Breast epithelium (tissue), 4 donors: ENCODE measurements at regions not wholly inside any gene's neighbourhood (a gene's known extent, or its start where the extent isn't known, plus 50 kb on each side); places are given as distances from the start of the nearest gene placed in this dataset.
"Not testable (repeated sequence)": the region's sequence is repeated elsewhere in the genome, so short reads cannot be mapped to it uniquely, and the experiment has no call there.

ENCODE experiments used
- DNase-seq, 2 donors: peaks; one replicate each; pipeline ENCODE4 v3.0.0-alpha.2; 2019; ENCODE audit warnings: low spot score in 2 of 2
- H3K27ac ChIP-seq, 2 donors: fragments of 200-600 bp; sonication (generic) in 1 of 2; one replicate each; pipeline ENCODE4 v1.5.1; 2016 to 2019; ENCODE audit warnings: mild to moderate bottlenecking in 1 of 2
- H3K27me3 ChIP-seq, 2 donors: fragments of 200-600 bp; sonication (generic) in 1 of 2; one replicate each; pipeline versions ENCODE4 v1.5.1 to v1.6.0; 2017 to 2019; ENCODE audit warnings: control low read depth in 1 of 2, mild to moderate bottlenecking in 1 of 2
- H3K36me3 ChIP-seq: fragments of 200-600 bp; one replicate; pipeline ENCODE4 v1.5.1; 2019
- H3K4me1 ChIP-seq, 2 donors: fragments of 200-600 bp; sonication (generic); one replicate each; pipeline ENCODE4 v1.5.1; 2016 to 2019; ENCODE audit warnings: control low read depth in 1 of 2
- H3K4me3 ChIP-seq, 3 donors: fragments of 200-600 bp; sonication (generic); 1 replicate in 2 of 3; 2 replicates in 1 of 3; pipeline ENCODE4 v1.5.1; 2016 to 2019; ENCODE audit warnings: mild to moderate bottlenecking in 3 of 3, moderate library complexity in 2 of 3
- H3K9me3 ChIP-seq, 2 donors: fragments of 200-600 bp; sonication (generic) in 1 of 2; one replicate each; pipeline ENCODE4 v1.5.1; 2016 to 2019; ENCODE audit warnings: control low read depth in 1 of 2
- CTCF ChIP-seq, 3 donors: fragments of 450-650 bp; IDR thresholded peaks; one replicate each; pipeline ENCODE4 v1.5.1; 2016 to 2017; ENCODE audit warnings: antibody characterized with exemption in 3 of 3, mild to moderate bottlenecking in 3 of 3, moderate library complexity in 3 of 3
- POLR2A ChIP-seq: fragments of 450-650 bp; IDR thresholded peaks from one replicate; pipeline ENCODE4 v1.6.1; 2016; ENCODE audit warnings: antibody characterized with exemption, mild to moderate bottlenecking, moderate library complexity
- POLR2AphosphoS5 ChIP-seq, 3 donors: sonication (generic); formaldehyde crosslinking; IDR thresholded peaks; one replicate each; pipeline ENCODE4 v1.6.1; 2017; ENCODE audit warnings: antibody characterized with exemption in 3 of 3
- intact Hi-C: fragments of 100-400 bp; cut with DNase I; formaldehyde crosslinking; loops from one replicate; pipeline ENCODE4 v1.15.1; 2023; ENCODE audit warnings: low total_unique reads

GRCh38 chr22:25419247-25420113 is 145.0 kb upstream of the GRK3 start:
- Histone ChIP-seq H3K4me1 (peaks cover 4 to 6% of the 10 kb centered on the region in 2 donors), H3K9me3 (no peaks in the 10 kb centered on the region), H3K36me3 (no peaks in the 10 kb centered on the region), H3K27me3 (peaks cover 8 to 36% of the 10 kb centered on the region in 2 donors), H3K4me3 (peak overlapping the region in 2 of 3 donors; percentile 3 to 52), H3K27ac (peak overlapping the region in 1 of 2 donors; percentile 48)
- TF ChIP-seq POLR2AphosphoS5 (IDR thresholded peaks at IDR 0.05): no peak
- TF ChIP-seq CTCF (IDR thresholded peaks at IDR 0.05): no peak
- TF ChIP-seq POLR2A: no peak
- no peak for DNase-seq
- intact Hi-C loops: no loop called here

- DNase-seq, intact Hi-C loops, H3K9me3 ChIP-seq, H3K36me3 ChIP-seq, H3K4me1 ChIP-seq, H3K27ac ChIP-seq: not testable (repeated sequence)
- H3K27me3 ChIP-seq: peaks cover 8 to 37% of the 10 kb centered on the region in 2 donors
- peak overlapping the region in 1 of 3 donors; percentile 33 for H3K4me3 ChIP-seq
These were observed 144.4 kb upstream of the GRK3 start for GRCh38 chr22:25420114-25420441.

- DNase-seq: no peak
- Histone ChIP-seq H3K27me3 (peaks cover 8 to 37% of the 10 kb centered on the region in 2 donors), H3K36me3 (no peaks in the 10 kb centered on the region), H3K27ac (no peak overlapping the region), H3K4me1 (peaks cover 4 to 6% of the 10 kb centered on the region in 2 donors), H3K9me3 (no peaks in the 10 kb centered on the region), H3K4me3 (peak overlapping the region; percentile 33 to 69 (median 40))
- intact Hi-C loops: no loop called here
- no peak for TF ChIP-seq CTCF (IDR thresholded peaks at IDR 0.05)
- TF ChIP-seq POLR2A: no peak
- TF ChIP-seq POLR2AphosphoS5 (IDR thresholded peaks at IDR 0.05): no peak
These were observed 144.0 kb upstream of the GRK3 start for GRCh38 chr22:25420471-25420924.

GRCh38 chr22:25420925-25421904 is 143.3 kb upstream of the GRK3 start:
- H3K4me3 ChIP-seq: peak overlapping the region; percentile 33 to 69 (median 40)
- H3K36me3 ChIP-seq: no peaks in the 10 kb centered on the region
- H3K27me3 ChIP-seq: peaks cover 8 to 37% of the 10 kb centered on the region in 2 donors
- no peak for DNase-seq
- no peaks in the 10 kb centered on the region for H3K9me3 ChIP-seq
- peaks cover 4 to 6% of the 10 kb centered on the region in 2 donors for H3K4me1 ChIP-seq
- intact Hi-C loops: no loop called here
- no peak overlapping the region for H3K27ac ChIP-seq
- TF ChIP-seq POLR2AphosphoS5 (IDR thresholded peaks at IDR 0.05) (no peak), POLR2A (no peak), CTCF (IDR thresholded peaks at IDR 0.05) (no peak)

GRCh38 chr22:25426530-25427308 is 137.8 kb upstream of the GRK3 start:
- H3K27me3 ChIP-seq: peaks cover 0 to 20% of the 10 kb centered on the region in 2 donors
- not testable (repeated sequence) for DNase-seq

GRCh38 chr22:25431637-25432342 is 132.7 kb upstream of the GRK3 start:
- H3K9me3 ChIP-seq, H3K4me3 ChIP-seq, H3K4me1 ChIP-seq, H3K36me3 ChIP-seq, DNase-seq, H3K27ac ChIP-seq, intact Hi-C loops, H3K27me3 ChIP-seq: not testable (repeated sequence)

More at GRCh38 chr22:25426530-25427308, 137.8 kb upstream of the GRK3 start:
- H3K4me3 ChIP-seq, H3K27ac ChIP-seq, intact Hi-C loops, H3K36me3 ChIP-seq, H3K4me1 ChIP-seq, H3K9me3 ChIP-seq: not testable (repeated sequence)

- H3K36me3 ChIP-seq, H3K9me3 ChIP-seq, H3K4me3 ChIP-seq, H3K27ac ChIP-seq, H3K27me3 ChIP-seq, intact Hi-C loops, H3K4me1 ChIP-seq, DNase-seq: not testable (repeated sequence)
These were observed 131.0 kb upstream of the GRK3 start for GRCh38 chr22:25433381-25433970.
